IPS DF 4.7 (cell line): ENCODE measurements at regions not wholly inside any gene's neighbourhood (a gene's known extent, or its start where the extent isn't known, plus 50 kb on each side); places are given as distances from the start of the nearest gene placed in this dataset.

Experiments
- DNase-seq: peaks from one replicate; pipeline ENCODE4 v3.0.0-alpha.2; 2013; ENCODE audit warnings: low spot score; ENCODE audit errors: extremely low read depth

DNA sequence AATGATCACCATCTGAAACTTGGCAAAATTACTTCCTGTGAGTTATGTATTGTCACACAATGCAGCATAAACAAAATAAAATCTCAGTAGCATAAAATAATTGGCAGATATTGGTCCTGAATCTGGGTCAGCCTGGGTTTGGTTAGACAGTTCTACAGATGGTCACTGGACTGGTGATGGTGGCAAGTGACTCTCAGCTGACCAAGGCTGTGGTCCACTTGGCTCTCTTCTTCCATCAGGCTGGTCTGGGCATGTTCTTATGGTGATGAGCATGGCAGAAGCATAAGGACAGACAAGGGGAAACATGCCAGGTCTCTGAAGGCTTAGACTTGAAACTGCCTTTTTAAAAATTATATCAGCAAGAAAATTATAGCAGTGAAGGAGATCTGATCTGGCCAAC lies 1205.0 kb upstream of the EPHA6 start:
- no peak for DNase-seq

- no peak for DNase-seq
Measured at GRCh38 chr3:95612611-95613010, 1201.8 kb upstream of the EPHA6 start.

- DNase-seq, result no peak
Measured at GRCh38 chr3:95613993-95614392, 1200.4 kb upstream of the EPHA6 start.

GRCh38 chr3:95615592-95616310 lies 1198.6 kb upstream of the EPHA6 start:
- DNase-seq, result no peak

GRCh38 chr3:95626107-95626506 lies 1188.3 kb upstream of the EPHA6 start:
- no peak for DNase-seq

DNA sequence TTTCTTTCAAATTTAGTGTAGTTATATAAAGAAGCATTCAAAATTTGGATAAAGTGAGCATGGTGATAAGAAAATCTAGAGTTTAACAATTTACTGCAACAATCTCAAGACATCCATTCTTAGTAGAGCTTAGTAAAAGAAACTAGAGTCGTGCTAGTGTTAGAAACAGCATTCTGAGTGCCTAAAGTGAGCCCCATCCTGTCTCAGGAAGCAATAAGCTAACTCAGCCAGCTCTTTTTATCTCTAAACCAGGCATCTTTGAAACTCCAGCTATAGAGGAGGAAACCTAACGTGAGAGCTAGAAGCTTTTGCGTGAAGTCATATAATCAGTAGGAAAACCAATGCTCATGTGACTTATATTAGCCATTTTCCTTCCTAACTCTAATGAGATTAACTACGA lies 1187.1 kb upstream of the EPHA6 start:
- no peak for DNase-seq

DNA sequence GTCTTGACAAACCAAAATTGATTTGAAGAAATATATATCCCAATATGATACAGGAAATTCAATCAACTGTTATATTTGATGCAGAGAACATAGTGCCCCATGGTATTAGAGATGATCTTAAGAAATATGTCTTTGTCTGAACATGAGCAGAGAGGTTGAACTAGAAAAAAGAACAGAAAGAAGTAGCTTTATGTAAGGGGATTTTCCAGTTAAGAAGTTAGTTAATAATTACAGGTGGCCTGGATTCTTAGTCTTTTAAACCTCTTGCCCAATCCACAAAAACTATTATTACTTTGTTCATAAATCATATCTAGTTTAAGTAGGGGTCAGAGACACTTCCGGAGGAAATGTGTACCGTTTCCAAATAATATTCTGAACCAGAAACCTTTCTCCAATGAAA lies 1186.7 kb upstream of the EPHA6 start:
- DNase-seq, result no peak

GRCh38 chr3:95629802-95630201 lies 1184.6 kb upstream of the EPHA6 start:
- no peak for DNase-seq

- no peak for DNase-seq
Measured at GRCh38 chr3:95645291-95645690, 1169.1 kb upstream of the EPHA6 start.

DNA sequence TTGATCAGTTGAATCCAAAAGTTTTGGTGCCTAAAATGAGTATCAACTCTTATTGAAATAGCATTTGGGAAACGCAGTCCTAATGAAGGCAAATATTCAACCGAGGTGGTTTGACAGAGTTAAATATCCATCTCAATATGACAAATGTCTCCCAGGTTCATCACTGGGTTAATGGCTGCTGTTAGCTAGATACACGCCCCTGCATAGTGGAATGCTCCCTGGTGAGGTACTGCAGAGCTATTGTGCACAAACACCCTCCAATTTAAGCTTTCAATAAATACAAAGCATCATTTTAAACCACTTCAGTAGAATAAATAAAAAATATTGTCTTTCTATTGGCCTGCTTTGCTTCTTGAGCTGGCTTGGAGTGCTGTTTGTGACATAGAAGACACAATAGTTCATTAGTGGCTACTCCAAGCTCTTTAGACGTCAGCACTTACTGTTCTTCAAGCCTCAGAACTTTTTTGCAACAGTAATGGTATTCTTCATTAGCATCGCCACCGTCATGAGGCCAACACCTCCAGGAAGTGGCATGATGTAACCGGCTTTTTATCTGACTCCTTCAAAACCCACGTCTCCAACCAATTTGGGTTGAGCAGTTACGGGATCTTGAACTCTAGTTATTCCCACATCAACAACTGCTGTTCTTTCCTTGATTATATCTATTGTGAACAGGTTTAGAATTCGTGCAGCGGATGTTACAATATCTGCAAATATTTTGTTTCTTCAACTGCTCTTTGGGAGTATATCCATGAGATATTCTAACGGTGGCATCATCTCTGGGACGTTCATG lies 1159.6 kb upstream of the EPHA6 start:
- DNase-seq, result no peak

- DNase-seq, result no peak
Measured at GRCh38 chr3:95655363-95655986, 1158.9 kb upstream of the EPHA6 start.

- no peak for DNase-seq
Measured at GRCh38 chr3:95670765-95671164, 1143.6 kb upstream of the EPHA6 start.

GRCh38 chr3:95673215-95673614 lies 1141.2 kb upstream of the EPHA6 start:
- no peak for DNase-seq

DNA sequence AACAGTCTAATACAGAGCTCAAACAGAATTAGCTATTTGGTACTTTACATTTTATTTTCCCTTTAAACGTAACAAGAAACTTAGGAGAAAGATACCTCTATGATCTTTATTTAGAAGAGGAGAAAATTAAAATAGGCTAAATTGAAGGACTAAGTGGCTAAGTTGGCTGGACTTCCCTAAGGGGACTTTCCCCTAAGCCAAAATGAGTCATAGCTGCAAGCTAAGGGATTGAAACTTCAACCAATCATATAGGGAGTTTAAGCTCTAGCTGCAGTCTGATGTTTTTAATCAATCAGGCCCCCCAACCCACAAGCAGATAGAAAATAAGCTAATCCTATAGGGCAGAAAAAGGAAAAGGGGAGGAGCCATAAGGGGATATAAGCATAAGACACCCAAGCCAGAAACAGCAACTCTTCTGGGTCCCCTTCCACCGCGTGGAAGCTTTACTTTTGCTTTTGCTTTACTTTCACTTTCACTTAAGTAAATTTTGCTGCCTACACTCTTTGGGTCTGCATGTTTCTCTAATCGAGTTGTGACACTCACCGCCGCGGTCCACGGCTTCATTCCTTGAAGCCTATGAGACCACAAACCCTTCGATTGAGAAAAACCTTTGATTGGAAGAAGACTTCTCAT lies 1108.5 kb upstream of the EPHA6 start:
- DNase-seq, result no peak

GRCh38 chr3:95707268-95707667 lies 1107.1 kb upstream of the EPHA6 start:
- DNase-seq, result no peak

GRCh38 chr3:95710684-95711083 lies 1103.7 kb upstream of the EPHA6 start:
- no peak for DNase-seq

- no peak for DNase-seq
Measured at GRCh38 chr3:95711789-95712188, 1102.6 kb upstream of the EPHA6 start.

- no peak for DNase-seq
Measured at GRCh38 chr3:95715128-95715527, 1099.3 kb upstream of the EPHA6 start.

GRCh38 chr3:95717048-95717447 lies 1097.3 kb upstream of the EPHA6 start:
- no peak for DNase-seq

GRCh38 chr3:95718168-95718567 lies 1096.2 kb upstream of the EPHA6 start:
- DNase-seq, result no peak

DNA sequence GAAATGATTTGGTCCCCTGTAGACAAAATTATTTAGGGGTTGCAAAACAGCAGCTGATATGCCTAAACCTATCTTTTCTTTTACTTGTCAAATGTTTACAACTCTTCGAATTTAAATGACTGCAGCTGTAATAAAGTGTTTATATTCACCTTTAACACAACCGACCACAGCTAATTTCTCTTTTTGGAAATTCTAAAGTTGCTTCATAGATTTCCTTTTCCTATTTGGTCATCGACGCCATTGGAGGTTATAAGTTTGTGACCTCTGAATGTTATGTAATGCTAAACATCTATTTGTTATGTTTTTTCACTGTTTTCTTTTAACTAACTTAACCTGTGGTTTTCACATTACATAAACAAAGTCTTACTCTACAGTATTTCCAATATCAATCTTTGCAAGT lies 1094.9 kb upstream of the EPHA6 start:
- DNase-seq, result no peak

GRCh38 chr3:95721938-95722337 lies 1092.5 kb upstream of the EPHA6 start:
- DNase-seq, result no peak
